Fibroblast of peridontal ligament (primary cell): ENCODE measurements at regions not wholly inside any gene's neighbourhood (a gene's known extent, or its start where the extent isn't known, plus 50 kb on each side); places are given as distances from the start of the nearest gene placed in this dataset.

Experiments
- DNase-seq: peaks from one replicate; pipeline ENCODE4 v3.0.0-alpha.2; 2010; ENCODE audit errors: extremely low read depth

GRCh38 chr9:106707291-106707690, 155.7 kb upstream of the ZNF462 start:
- no peak for DNase-seq

DNA sequence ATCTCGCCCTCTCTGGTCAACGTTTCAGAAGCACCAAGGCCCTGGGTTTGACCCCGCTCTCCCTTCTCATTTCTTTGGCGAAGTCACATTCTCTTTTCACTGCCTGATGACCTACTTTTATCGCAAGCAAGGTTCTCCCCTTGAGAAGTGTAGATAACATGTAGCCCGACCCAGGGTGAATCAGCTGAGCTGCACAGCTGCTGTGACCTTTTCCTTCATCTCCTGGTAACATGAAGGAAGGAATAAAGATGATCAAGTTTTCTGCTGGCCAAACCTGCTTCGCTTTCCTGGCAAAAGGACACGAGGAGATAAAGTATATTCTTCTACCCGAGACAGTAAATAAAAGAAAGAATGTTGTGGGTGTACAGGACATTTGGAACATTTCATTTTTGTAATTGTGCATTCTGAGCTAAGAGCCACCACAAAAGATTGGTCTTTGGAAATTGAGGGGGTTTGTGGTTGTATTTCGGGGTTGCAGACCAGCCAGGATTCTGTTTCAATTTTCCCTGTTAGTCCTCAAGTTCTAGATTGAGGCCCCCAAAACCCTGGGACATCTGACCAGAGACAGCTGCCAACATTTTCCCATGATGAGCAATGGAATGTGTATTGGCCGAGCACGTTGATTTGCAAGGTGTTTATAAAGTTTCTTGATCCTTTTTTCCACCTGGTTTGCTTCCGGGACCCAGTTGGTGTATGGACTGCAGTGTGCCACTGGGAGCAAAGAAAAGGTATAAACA, 155.1 kb upstream of the ZNF462 start:
- DNase-seq, result no peak

- peak; percentile 36 for DNase-seq
Measured at GRCh38 chr9:106708475-106709146, 154.4 kb upstream of the ZNF462 start.

- DNase-seq, result no peak
Measured at GRCh38 chr9:106712279-106712678, 150.7 kb upstream of the ZNF462 start.

GRCh38 chr9:106713206-106713605, 149.8 kb upstream of the ZNF462 start:
- no peak for DNase-seq

GRCh38 chr9:106716820-106717219, 146.1 kb upstream of the ZNF462 start:
- DNase-seq, result no peak

DNA sequence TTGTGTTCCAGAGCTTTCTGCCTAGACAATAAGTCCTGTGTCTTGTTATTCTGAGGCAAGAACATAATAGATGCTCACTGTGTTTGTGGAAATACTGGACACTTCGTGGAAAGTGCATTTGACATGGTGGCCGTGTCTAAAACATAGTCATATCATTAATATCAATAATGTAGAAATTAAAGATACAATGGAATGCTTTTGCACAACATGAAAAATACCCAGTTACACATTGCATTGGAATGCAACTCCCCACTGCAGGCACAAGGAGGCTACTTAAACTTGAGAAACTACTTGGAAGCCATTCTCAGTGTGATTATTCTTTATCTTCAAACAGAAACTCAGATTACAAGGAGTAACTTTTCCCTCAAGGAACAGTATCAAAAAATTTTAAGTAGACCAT, 145.3 kb upstream of the ZNF462 start:
- peak; percentile 78 for DNase-seq

GRCh38 chr9:106718936-106719335, 144.0 kb upstream of the ZNF462 start:
- peak; percentile 61 for DNase-seq

DNA sequence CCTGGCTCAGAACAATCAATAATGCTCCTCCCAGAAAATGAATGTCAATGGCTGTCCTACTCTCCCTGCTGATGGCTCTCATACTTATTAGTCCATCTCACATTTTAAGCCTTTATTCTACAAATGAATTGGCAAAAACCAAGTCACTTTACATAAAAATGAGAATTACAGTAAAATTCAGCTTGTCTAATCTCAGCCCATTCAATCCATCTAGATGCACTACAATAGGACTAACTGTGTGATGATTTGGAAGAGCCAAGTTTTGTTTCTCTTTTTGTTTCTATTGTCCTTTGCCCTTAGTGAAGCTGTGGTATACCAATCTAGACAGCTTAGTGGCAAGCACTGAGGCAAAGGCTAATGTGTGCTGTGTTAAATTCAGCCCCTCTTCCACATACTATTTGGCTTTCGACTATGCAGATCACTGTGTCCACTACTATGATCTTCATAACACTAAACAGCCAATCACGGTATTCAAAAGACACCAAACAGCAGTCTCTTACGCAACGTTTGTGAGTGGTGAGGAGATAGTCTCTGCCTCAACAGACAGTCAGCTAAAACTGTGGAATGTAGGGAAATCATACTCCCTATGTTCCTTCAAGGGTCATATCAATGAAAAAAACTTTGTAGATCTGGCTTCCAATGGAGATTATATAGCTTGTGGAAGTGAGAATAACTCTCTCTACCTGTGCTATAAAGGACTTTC, 140.8 kb upstream of the ZNF462 start:
- DNase-seq, result no peak

DNA sequence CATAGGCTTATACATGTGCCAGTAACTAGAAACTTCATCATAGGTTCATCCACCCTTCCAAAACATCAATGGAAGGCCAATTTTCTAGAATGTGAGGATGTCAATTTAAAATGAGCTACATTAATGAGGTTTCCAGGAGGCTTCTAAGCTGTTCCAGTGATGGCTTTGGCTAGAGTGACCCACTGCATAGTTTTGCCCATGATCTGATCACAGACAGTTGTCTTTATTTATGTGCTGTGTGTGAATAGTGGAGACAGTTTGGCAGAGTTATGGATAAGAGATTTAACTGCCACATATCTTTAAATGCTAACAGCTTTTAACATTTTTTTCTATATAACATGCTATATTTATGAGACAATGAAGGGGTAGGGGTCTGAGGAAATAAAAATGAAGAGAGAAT, 139.0 kb upstream of the ZNF462 start:
- DNase-seq, result no peak

DNA sequence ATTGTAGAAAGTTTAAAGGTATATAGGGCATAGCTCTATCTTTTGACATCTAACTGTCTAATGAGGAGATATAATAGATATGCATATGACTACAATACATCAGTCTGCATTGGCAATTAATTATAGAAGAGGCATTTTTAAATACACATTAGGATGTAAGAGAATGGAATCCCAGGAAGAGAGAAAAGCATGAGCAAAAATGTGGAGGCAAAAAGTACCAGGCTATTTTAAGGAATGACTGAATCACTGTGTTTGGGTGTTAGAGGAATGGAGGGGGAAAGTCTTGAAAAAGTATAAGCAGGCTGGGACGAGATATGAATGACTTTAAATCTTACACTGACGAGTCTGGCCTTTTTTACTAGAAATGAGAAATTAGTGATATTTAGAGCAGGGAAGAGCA, 138.4 kb upstream of the ZNF462 start:
- DNase-seq, result no peak

DNA sequence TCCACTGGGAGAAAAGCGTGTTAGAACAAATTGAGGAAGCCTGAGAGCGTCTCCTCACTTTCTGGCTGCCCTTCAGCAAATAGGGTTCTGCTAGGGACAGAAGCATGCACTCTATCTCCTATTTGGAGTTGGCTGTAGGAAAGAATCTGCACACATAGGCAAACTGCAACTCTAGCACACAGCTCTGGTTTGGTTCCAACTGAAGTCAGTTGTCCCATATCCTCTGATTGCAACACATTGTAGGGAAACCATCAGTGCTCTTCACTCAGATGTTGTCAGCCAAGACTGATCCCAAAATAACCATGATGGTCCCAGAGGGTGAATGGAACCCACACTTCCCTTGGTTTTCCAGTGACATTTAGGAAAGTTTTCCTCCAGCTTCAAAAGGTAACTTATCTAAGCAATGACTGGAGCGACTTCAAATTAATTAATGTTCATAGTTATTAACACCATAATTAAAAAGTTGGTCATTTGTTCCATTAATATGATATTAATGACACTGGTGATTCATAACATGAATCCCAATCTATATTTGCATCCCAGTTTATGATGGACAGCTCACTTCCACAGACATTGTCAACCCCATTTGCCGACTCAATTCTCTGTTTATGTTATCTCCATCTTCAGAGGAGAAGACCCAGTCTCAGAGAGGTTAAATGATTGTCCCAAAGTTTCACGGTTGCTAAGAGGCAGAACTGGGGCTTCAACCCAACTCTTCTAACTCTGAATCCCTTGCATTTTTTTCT, 136.7 kb upstream of the ZNF462 start:
- DNase-seq, result no peak

DNA sequence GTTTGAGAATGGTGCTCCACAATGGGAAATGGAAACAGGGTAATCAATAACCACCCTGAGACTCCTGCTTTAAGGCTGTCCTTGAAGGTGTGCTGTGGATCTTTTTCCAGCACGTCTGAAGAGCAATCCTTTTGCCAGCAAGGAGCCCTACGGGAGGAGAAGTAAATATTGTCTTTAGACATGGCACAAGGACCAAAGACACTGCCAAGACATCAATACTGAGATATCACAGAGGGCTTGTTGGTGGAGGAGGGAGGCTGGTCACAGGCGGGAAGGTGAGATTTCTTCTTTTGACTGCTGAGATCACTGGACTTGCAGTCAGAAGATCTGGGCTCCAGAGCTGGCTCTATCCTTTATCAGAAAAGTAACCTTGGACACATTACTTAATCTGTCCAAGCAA, 135.0 kb upstream of the ZNF462 start:
- DNase-seq, result no peak

DNA sequence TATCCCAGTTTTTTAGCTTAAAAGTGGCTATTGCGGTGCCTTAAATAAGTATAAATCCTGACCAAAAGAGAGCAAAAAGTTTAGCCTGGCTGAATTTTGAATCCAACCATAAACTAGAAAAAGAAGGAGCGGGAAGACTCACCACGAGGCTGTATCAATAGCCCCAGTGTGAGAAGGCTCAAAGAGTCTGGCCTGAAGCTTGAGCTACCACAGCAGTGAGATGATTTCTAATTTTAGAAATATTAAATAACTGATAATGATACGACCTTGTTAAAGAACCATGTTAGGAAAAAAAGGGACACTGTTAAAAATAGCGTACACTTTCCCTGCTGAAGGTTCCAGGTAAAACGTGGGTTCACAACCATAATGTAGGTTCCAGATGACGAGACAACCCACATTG, 134.1 kb upstream of the ZNF462 start:
- no peak for DNase-seq

DNA sequence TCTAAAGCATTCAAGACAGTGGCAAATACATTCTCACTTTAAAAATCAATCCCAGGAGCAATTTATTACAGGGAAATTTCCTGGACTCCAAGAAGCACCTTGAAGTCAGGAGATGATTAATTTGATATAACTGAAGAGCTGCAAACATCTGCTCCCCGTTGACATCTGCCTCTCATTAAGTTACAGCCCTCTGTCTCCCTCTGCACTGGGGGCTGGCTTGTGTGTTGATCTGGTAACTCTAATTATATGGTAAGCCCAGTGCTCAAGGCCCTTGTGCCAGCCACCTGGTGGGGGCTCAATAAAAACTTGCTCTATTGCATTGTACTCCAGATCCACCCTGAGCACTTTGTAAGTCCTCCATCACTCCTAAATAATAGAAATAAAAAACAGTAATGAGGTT, 131.1 kb upstream of the ZNF462 start:
- no peak for DNase-seq

GRCh38 chr9:106733828-106734380, 129.1 kb upstream of the ZNF462 start:
- no peak for DNase-seq

GRCh38 chr9:106737516-106737915, 125.5 kb upstream of the ZNF462 start:
- no peak for DNase-seq

- DNase-seq, result no peak
Measured at GRCh38 chr9:106738109-106738508, 124.9 kb upstream of the ZNF462 start.

- peak; percentile 20 for DNase-seq
Measured at GRCh38 chr9:106745457-106745856, 117.5 kb upstream of the ZNF462 start.

DNA sequence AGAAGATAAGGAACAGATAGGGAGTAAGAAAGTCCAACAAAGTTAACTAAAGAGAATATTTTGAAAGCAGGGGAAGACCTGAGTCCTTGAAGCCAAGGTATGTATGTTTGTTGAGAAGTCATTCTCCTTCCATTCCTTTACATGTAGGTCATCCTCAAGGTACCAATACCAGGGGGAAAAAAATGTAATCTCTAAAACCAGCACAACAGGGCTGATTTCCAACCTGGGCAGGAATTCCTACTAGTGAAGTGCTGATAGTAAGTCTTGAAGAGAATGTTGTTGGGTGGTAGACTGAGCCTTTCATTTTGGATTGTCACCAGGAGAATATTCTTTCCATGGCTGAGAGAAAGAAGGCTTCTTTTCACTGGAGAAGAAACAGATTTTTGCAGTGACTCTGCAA, 117.1 kb upstream of the ZNF462 start:
- DNase-seq, result no peak

- no peak for DNase-seq
Measured at GRCh38 chr9:106751681-106752080, 111.3 kb upstream of the ZNF462 start.

DNA sequence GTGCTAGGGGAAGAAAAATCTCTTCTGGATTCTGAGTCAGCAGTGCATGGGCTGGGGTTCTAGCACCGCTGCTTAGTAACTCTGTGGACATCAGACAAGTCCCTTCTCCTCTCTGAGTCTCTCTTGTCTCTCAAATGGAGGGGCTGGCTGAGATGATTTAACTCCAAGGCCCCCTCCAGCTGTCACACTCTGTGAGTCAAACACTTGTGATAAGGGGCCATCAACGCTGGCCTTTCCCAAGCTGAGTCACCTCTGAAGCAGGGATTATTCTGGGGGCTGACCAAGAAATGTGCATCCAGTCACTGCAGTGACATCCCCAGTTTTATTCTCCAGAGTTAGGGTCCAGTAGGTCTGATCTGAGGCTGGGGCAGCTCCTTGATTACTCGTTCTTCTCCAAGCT, 110.4 kb upstream of the ZNF462 start:
- DNase-seq, result no peak
